Left colon (tissue), 2 donors: ENCODE measurements at regions not wholly inside any gene's neighbourhood (a gene's known extent, or its start where the extent isn't known, plus 50 kb on each side); places are given as distances from the start of the nearest gene placed in this dataset.

Source experiments
- ATAC-seq: fragments of 200-7000 bp; cut with Tn5 transposase; one replicate; pipeline ENCODE4 v1.9.1; 2020; ENCODE audit warnings: mild to moderate bottlenecking, moderate library complexity
- DNase-seq, 2 donors: peaks; one replicate each; pipeline ENCODE4 v3.0.0-alpha.2; 2020
- intact Hi-C, 2 donors: fragments of 100-400 bp; cut with DNase I in 1 of 2; cut with micrococcal nuclease in 1 of 2; formaldehyde crosslinking; loops; one replicate each; pipeline versions ENCODE4 v1.11.2 to v1.14.0; 2022; cut with DNase I, micrococcal nuclease
- donor health status: DM: no; HTN: no; CAD: no.
- donor health status: DM: yes; HTN: yes; CAD: no.

DNA sequence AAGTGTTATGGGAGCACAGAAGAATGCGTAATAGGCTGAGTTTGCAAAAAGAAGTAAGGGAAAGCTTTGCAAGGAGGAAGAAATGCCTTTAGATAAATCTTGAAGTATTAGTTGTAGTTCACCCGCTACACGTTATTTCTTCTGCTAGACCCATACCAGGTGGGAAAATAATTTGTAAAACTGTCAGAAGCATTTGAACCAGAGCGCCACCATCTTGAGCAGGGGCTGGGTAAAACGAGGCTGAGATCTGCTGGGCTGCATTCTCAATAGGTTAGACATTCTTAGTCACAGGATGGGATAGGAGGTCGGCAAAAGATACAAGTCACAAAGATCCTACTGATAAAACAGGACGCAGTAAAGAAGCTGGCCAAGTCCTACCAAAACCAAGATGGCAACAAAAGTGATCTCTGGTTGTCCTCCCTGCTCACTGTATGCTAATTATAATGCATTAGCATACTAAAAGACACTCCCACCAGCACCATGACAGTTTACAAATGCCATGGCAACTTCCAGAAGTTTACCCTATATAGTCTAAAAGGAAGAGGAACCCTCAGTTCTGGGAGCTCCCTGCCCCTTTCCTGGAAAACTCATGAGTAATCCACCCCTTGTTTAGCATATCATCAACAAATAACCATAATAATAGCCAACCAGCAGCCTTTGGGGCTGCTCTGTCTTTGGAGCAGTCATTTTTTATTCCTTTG lies 50.0 kb upstream of the ZNF280D start:
- intact Hi-C loops, result no loop called here
- DNase-seq (no peak), ATAC-seq (no peak)
